DND-41 (cell line): ENCODE measurements at regions not wholly inside any gene's neighbourhood (a gene's known extent, or its start where the extent isn't known, plus 50 kb on each side); places are given as distances from the start of the nearest gene placed in this dataset.

Source experiments
- CTCF ChIP-seq: IDR thresholded peaks from 2 replicates; pipeline ENCODE4 v1.5.1; 2012; ENCODE audit warnings: borderline replicate concordance, low read length, moderate library complexity, mild to moderate bottlenecking; ENCODE audit not compliant: poor library complexity, severe bottlenecking; ENCODE audit errors: extremely low read depth
- EZH2 ChIP-seq: IDR thresholded peaks from 3 replicates; pipeline ENCODE4 v1.6.1; 2012; ENCODE audit warnings: borderline replicate concordance, low read depth, mild to moderate bottlenecking, moderate library complexity, low read length, inconsistent platforms; ENCODE audit not compliant: severe bottlenecking

- TF ChIP-seq CTCF: no peak
- no peak for TF ChIP-seq EZH2
These were observed 170.9 kb downstream of the ZBTB18 start for GRCh38 chr1:244221991-244222390.
